ENCODE measurements at regions not wholly inside any gene's neighbourhood (a gene's known extent, or its start where the extent isn't known, plus 50 kb on each side); places are given as distances from the start of the nearest gene placed in this dataset.
A peak's percentile ranks its signal among the peaks of the same experiment; 100 is the strongest.

DNA sequence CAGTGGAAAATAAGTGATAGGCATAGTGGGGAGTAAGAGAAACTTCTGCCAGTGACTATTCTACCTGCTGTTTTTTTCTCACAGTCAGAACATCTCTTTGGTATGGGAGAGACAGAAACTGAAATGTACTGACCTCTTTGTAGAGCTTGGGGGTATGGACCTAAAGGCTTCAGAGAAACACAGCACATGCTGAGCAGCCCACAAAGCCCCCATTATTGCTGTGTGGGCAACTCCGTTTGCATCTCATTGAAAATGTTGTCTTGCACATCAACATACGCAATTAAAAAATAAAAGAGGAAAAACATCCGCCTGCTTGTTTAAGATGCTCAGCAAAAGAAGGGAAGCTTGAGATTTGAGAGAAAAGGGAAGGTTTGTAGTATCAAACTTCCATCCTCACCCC is 443.4 kb upstream of the SEMA6D start:
- TF ChIP-seq, protein P1, sequence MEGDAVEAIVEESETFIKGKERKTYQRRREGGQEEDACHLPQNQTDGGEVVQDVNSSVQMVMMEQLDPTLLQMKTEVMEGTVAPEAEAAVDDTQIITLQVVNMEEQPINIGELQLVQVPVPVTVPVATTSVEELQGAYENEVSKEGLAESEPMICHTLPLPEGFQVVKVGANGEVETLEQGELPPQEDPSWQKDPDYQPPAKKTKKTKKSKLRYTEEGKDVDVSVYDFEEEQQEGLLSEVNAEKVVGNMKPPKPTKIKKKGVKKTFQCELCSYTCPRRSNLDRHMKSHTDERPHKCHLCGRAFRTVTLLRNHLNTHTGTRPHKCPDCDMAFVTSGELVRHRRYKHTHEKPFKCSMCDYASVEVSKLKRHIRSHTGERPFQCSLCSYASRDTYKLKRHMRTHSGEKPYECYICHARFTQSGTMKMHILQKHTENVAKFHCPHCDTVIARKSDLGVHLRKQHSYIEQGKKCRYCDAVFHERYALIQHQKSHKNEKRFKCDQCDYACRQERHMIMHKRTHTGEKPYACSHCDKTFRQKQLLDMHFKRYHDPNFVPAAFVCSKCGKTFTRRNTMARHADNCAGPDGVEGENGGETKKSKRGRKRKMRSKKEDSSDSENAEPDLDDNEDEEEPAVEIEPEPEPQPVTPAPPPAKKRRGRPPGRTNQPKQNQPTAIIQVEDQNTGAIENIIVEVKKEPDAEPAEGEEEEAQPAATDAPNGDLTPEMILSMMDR (IDR thresholded peaks at IDR 0.05; ENCODE audit: low read depth, low read length) = no peak
- Histone ChIP-seq H3K27me3 (no peaks in the 10 kb centered on the region), H3K4me1 (ENCODE audit: low read depth) (peaks cover 10% of the 10 kb centered on the region), H3K36me3 (no peaks in the 10 kb centered on the region), H3K27ac (no peak overlapping the region), H3K4me3 (no peak overlapping the region), H3K9me3 (ENCODE audit: low read depth) (no peaks in the 10 kb centered on the region)
- no peak for DNase-seq (ENCODE audit: low read depth in 1 of 2, low spot score in 1 of 2)

DNA sequence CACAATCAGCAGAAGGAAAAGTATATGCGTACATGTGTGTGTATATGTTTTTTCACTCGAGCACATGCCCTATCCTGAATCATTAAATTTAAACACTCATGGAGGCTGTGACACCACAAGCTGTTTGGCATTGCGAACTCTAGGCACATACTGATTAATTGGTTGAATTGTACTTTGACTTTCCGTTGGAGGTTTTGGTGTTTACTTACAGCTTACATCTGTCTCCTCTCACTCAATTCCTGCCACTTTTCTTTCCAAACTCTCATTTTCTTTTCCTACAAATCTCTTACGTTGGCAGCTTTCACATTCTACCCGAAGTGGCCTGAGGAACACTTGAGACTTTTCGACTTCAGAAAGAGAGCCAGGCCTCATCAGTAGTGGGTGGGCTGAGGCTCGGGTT is 434.1 kb upstream of the SEMA6D start:
- H3K4me3 ChIP-seq = no peak overlapping the region
- no peaks in the 10 kb centered on the region for H3K9me3 ChIP-seq (ENCODE audit: low read depth)
- H3K4me1 ChIP-seq (ENCODE audit: low read depth) = no peaks in the 10 kb centered on the region
- no peaks in the 10 kb centered on the region for H3K27me3 ChIP-seq
- no peak overlapping the region for H3K27ac ChIP-seq
- TF ChIP-seq, protein P1 (IDR thresholded peaks at IDR 0.05; ENCODE audit: low read depth, low read length) = no peak
- H3K36me3 ChIP-seq = no peaks in the 10 kb centered on the region
- DNase-seq (ENCODE audit: low read depth in 1 of 2, low spot score in 1 of 2) = no peak

DNA sequence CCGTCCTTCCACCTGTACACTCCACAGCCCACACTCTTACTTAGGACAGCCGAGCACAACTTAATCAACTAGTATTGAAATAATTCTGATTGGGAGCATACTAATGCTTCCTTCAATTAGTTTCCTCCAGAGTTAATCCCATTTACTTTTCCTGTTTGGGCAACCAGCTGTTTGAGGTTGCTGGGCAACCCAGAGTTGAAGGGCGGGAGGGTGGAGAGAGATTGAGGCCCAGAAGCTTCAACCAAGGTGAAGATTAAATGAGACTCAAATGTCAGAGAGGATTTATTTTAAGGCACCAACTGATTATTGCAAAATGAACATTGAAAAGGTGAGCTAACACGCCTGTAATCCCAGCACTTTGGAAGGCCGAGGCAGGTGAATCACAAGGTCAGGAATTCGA is 428.5 kb upstream of the SEMA6D start:
- Histone ChIP-seq H3K27me3 (no peaks in the 10 kb centered on the region), H3K27ac (no peak overlapping the region), H3K4me3 (no peak overlapping the region), H3K36me3 (no peaks in the 10 kb centered on the region), H3K9me3 (ENCODE audit: low read depth) (no peaks in the 10 kb centered on the region), H3K4me1 (ENCODE audit: low read depth) (peaks cover 8% of the 10 kb centered on the region)
- TF ChIP-seq, protein P1 (IDR thresholded peaks at IDR 0.05; ENCODE audit: low read depth, low read length) = no peak
- no peak for DNase-seq (ENCODE audit: low read depth in 1 of 2, low spot score in 1 of 2)

DNA sequence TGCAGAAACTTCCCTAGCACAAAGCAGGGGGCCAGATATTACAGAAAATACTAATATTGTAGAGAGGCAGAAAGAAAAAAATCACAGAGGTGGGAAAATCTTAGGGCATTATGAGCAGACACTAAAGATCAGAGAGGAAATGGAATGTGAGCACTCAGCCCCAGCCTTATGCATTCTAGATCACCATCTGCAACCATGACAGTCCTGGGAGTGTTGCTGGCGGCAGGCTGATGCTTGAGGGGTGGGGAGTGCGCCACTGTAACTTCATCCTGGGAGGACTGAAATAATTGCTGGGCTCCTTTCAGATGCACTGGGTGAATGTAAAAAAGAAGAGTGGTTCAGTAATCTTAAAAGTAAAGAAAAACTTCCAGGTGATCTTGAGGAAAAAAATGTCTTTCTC is 427.6 kb upstream of the SEMA6D start:
- H3K36me3 ChIP-seq = no peaks in the 10 kb centered on the region
- TF ChIP-seq, protein P1 (IDR thresholded peaks at IDR 0.05; ENCODE audit: low read depth, low read length) = no peak
- H3K9me3 ChIP-seq (ENCODE audit: low read depth) = no peaks in the 10 kb centered on the region
- H3K27ac ChIP-seq = no peak overlapping the region
- DNase-seq (ENCODE audit: low read depth in 1 of 2, low spot score in 1 of 2) = peak in 1 of 2 donors; percentile 23
- H3K4me3 ChIP-seq = no peak overlapping the region
- H3K27me3 ChIP-seq = no peaks in the 10 kb centered on the region
- H3K4me1 ChIP-seq (ENCODE audit: low read depth) = peaks cover 8% of the 10 kb centered on the region

DNA sequence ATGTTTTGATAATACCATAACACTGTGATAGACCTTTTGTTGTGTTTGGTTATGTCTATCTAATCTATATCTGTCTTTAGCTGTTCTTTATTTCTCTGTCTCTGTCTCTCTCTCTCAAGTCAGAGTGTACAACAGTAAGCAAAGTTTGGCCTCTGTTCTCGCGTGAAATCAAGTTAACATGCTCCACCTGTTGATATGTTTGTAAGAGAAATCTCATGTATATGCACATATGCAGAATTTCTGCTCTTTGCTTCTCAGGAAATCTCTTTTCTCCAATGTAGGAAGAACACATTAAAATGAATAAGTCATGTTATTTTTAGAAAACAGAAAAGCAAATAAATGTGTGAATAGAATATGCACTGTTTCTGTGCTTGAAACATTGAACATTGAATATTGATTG is 425.5 kb upstream of the SEMA6D start:
- Histone ChIP-seq H3K9me3 (ENCODE audit: low read depth) (no peaks in the 10 kb centered on the region), H3K36me3 (no peaks in the 10 kb centered on the region), H3K27me3 (no peaks in the 10 kb centered on the region), H3K27ac (no peak overlapping the region), H3K4me1 (ENCODE audit: low read depth) (peaks cover 14% of the 10 kb centered on the region), H3K4me3 (no peak overlapping the region)
- no peak for DNase-seq (ENCODE audit: low read depth in 1 of 2, low spot score in 1 of 2)
- TF ChIP-seq, protein P1 (IDR thresholded peaks at IDR 0.05; ENCODE audit: low read depth, low read length) = no peak

DNA sequence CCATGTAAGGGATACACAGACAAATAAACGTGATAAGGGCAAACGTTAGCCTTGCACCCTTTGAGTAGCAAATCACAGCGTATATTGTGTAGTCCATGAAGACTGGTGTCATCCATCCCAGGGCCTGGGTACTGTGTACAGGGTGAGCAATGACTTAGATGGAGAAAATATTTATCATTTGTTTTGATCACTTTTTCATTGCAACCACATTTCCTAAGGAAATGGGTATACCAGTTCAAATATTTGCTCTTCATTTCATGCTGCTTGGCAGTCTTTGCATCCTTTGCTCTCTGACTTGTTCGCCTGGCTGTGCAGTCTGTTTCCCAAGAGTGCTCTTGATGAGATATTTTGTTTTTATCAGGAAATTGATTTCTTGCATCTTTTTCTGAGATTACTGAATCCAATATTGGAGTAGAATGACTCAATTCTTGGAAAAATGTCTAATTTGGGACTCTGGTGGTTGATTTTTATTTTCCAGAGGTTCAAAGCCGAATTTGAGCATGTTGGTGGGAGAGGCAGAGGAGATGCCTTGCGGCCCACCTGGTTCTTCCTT is 424.6 kb upstream of the SEMA6D start:
- Histone ChIP-seq H3K4me1 (ENCODE audit: low read depth) (peaks cover 14% of the 10 kb centered on the region), H3K9me3 (ENCODE audit: low read depth) (no peaks in the 10 kb centered on the region), H3K4me3 (no peak overlapping the region), H3K36me3 (no peaks in the 10 kb centered on the region), H3K27me3 (no peaks in the 10 kb centered on the region), H3K27ac (no peak overlapping the region)
- TF ChIP-seq, protein P1 (IDR thresholded peaks at IDR 0.05; ENCODE audit: low read depth, low read length) = no peak
- no peak for DNase-seq (ENCODE audit: low read depth in 1 of 2, low spot score in 1 of 2)
